LoVo (cell line): ENCODE measurements at regions not wholly inside any gene's neighbourhood (a gene's known extent, or its start where the extent isn't known, plus 50 kb on each side); places are given as distances from the start of the nearest gene placed in this dataset.

ENCODE experiments used
- DNase-seq: peaks from one replicate; pipeline ENCODE4 v3.0.0-alpha.2; 2016; ENCODE audit warnings: low spot score

GRCh38 chr7:116145245-116145852, 65.0 kb upstream of the TES start:
- no peak for DNase-seq

- DNase-seq, result no peak
These were observed 62.2 kb upstream of the TES start for GRCh38 chr7:116148108-116148507.

GRCh38 chr7:116148626-116149025, 61.7 kb upstream of the TES start:
- no peak for DNase-seq

- DNase-seq, result no peak
These were observed 59.8 kb upstream of the TES start for GRCh38 chr7:116150588-116150987.

GRCh38 chr7:116152276-116152675, 58.1 kb upstream of the TES start:
- no peak for DNase-seq

- no peak for DNase-seq
These were observed 57.3 kb upstream of the TES start for GRCh38 chr7:116153050-116153449.

GRCh38 chr7:116159711-116160110, 50.6 kb upstream of the TES start:
- no peak for DNase-seq
